Peyer's patch (tissue), 4 donors: ENCODE measurements at regions not wholly inside any gene's neighbourhood (a gene's known extent, or its start where the extent isn't known, plus 50 kb on each side); places are given as distances from the start of the nearest gene placed in this dataset.

Experiments
- POLR2A ChIP-seq, 2 donors: fragments of 450-650 bp; IDR thresholded peaks; one replicate each; pipeline ENCODE4 v1.5.1; 2017; ENCODE audit warnings: antibody characterized with exemption in 2 of 2, mild to moderate bottlenecking in 2 of 2, moderate library complexity in 2 of 2
- TF ChIP-seq, protein P1 (sequence below), 6 experiments: fragments of 450-650 bp in 4 of 6; fragments of 200-600 bp in 2 of 6; sonication (generic) in 1 of 6; IDR thresholded peaks; one replicate each; pipeline ENCODE4 v1.5.1; 2017 to 2019; ENCODE audit warnings: antibody characterized with exemption in 6 of 6, mild to moderate bottlenecking in 3 of 6, moderate library complexity in 1 of 6

GRCh38 chr1:208788013-208788540, 543.9 kb upstream of the PLXNA2 start:
- no peak for TF ChIP-seq POLR2A (IDR thresholded peaks at IDR 0.05)
- TF ChIP-seq, protein P1, sequence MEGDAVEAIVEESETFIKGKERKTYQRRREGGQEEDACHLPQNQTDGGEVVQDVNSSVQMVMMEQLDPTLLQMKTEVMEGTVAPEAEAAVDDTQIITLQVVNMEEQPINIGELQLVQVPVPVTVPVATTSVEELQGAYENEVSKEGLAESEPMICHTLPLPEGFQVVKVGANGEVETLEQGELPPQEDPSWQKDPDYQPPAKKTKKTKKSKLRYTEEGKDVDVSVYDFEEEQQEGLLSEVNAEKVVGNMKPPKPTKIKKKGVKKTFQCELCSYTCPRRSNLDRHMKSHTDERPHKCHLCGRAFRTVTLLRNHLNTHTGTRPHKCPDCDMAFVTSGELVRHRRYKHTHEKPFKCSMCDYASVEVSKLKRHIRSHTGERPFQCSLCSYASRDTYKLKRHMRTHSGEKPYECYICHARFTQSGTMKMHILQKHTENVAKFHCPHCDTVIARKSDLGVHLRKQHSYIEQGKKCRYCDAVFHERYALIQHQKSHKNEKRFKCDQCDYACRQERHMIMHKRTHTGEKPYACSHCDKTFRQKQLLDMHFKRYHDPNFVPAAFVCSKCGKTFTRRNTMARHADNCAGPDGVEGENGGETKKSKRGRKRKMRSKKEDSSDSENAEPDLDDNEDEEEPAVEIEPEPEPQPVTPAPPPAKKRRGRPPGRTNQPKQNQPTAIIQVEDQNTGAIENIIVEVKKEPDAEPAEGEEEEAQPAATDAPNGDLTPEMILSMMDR (IDR thresholded peaks at IDR 0.05): no peak
